Activated CD8-positive, alpha-beta memory T cell treated with anti-CD3 and anti-CD28 coated beads, Interleukin-2, amount 10 ng/mL, durations not matched to agents 7 days and 5 days (primary cell): ENCODE measurements at regions not wholly inside any gene's neighbourhood (a gene's known extent, or its start where the extent isn't known, plus 50 kb on each side); places are given as distances from the start of the nearest gene placed in this dataset.

Source experiments
- ATAC-seq: fragments of 150-1000 bp; cut with Tn5 transposase; one replicate; pipeline ENCODE4 v1.10.0; 2021; ENCODE audit warnings: moderate library complexity
- CTCF ChIA-PET: fragments of 350-600 bp; sonication (Branson Sonifier 250); formaldehyde crosslinking; loops from one replicate; lab custom pipeline; 2021; ENCODE audit warnings: antibody characterized with exemption; lab: Charles Lee
- DNase-seq: peaks from one replicate; pipeline ENCODE4 v3.0.0-alpha.2; 2020
- H3K27ac Mint-ChIP-seq: one replicate; pipeline ENCODE4 v1.8.0; 2021; ENCODE audit warnings: mild to moderate bottlenecking, mixed read lengths
- H3K27me3 Mint-ChIP-seq: one replicate; pipeline ENCODE4 v1.8.0; 2021; ENCODE audit warnings: mixed read lengths
- H3K36me3 Mint-ChIP-seq: one replicate; pipeline ENCODE4 v1.8.0; 2021; ENCODE audit warnings: mild to moderate bottlenecking, mixed read lengths
- H3K4me1 Mint-ChIP-seq: one replicate; pipeline ENCODE4 v1.8.0; 2021; ENCODE audit warnings: mixed read lengths
- H3K4me3 Mint-ChIP-seq: one replicate; pipeline ENCODE4 v1.8.0; 2021; ENCODE audit warnings: mild to moderate bottlenecking, moderate library complexity, mixed read lengths
- H3K9me3 Mint-ChIP-seq: one replicate; pipeline ENCODE4 v1.8.0; 2022; ENCODE audit warnings: low read depth, mixed read lengths

GRCh38 chr20:6831461-6831860 is 64.0 kb downstream of the BMP2 start:
- DNase-seq, result no peak
- CTCF ChIA-PET, result no interaction called here
- Mint-ChIP-seq H3K36me3 (no peaks in the 10 kb centered on the region), H3K4me3 (no peak overlapping the region), H3K27ac (no peak overlapping the region), H3K27me3 (no peaks in the 10 kb centered on the region), H3K9me3 (peaks cover 2% of the 10 kb centered on the region), H3K4me1 (no peaks in the 10 kb centered on the region)
- ATAC-seq, result no peak

GRCh38 chr20:6832811-6833210 is 65.3 kb downstream of the BMP2 start:
- H3K27ac Mint-ChIP-seq, result no peak overlapping the region
- H3K27me3 Mint-ChIP-seq, result no peaks in the 10 kb centered on the region
- H3K4me3 Mint-ChIP-seq, result no peak overlapping the region
- CTCF ChIA-PET, result no interaction called here
- H3K9me3 Mint-ChIP-seq, result peaks cover 2% of the 10 kb centered on the region
- ATAC-seq (no peak), DNase-seq (no peak)
- no peaks in the 10 kb centered on the region for H3K36me3 Mint-ChIP-seq
- no peaks in the 10 kb centered on the region for H3K4me1 Mint-ChIP-seq

- no peaks in the 10 kb centered on the region for H3K4me1 Mint-ChIP-seq
- CTCF ChIA-PET, result no interaction called here
- no peaks in the 10 kb centered on the region for H3K27me3 Mint-ChIP-seq
- H3K36me3 Mint-ChIP-seq, result no peaks in the 10 kb centered on the region
- no peak for ATAC-seq
- peaks cover 2% of the 10 kb centered on the region for H3K9me3 Mint-ChIP-seq
- no peak for DNase-seq
- no peak overlapping the region for H3K27ac Mint-ChIP-seq
- no peak overlapping the region for H3K4me3 Mint-ChIP-seq
Measured at GRCh38 chr20:6835609-6836008, 68.1 kb downstream of the BMP2 start.

GRCh38 chr20:6836821-6837374 is 69.4 kb downstream of the BMP2 start:
- CTCF ChIA-PET, result no interaction called here
- ATAC-seq (no peak), DNase-seq (no peak)
- no peaks in the 10 kb centered on the region for H3K27me3 Mint-ChIP-seq
- no peaks in the 10 kb centered on the region for H3K36me3 Mint-ChIP-seq
- H3K9me3 Mint-ChIP-seq, result peaks cover 2% of the 10 kb centered on the region
- H3K4me3 Mint-ChIP-seq, result no peak overlapping the region
- no peak overlapping the region for H3K27ac Mint-ChIP-seq
- no peaks in the 10 kb centered on the region for H3K4me1 Mint-ChIP-seq

GRCh38 chr20:6837730-6838129 is 70.2 kb downstream of the BMP2 start:
- H3K4me3 Mint-ChIP-seq, result no peak overlapping the region
- no peak for ATAC-seq
- H3K9me3 Mint-ChIP-seq, result peaks cover 2% of the 10 kb centered on the region
- CTCF ChIA-PET, result no interaction called here
- DNase-seq, result no peak
- no peaks in the 10 kb centered on the region for H3K27me3 Mint-ChIP-seq
- H3K36me3 Mint-ChIP-seq, result no peaks in the 10 kb centered on the region
- no peak overlapping the region for H3K27ac Mint-ChIP-seq
- H3K4me1 Mint-ChIP-seq, result no peaks in the 10 kb centered on the region

GRCh38 chr20:6838181-6838826 is 70.8 kb downstream of the BMP2 start:
- CTCF ChIA-PET, result no interaction called here
- no peaks in the 10 kb centered on the region for H3K4me1 Mint-ChIP-seq
- H3K27ac Mint-ChIP-seq, result no peak overlapping the region
- ATAC-seq (no peak), DNase-seq (no peak)
- H3K27me3 Mint-ChIP-seq, result no peaks in the 10 kb centered on the region
- H3K9me3 Mint-ChIP-seq, result no peaks in the 10 kb centered on the region
- no peak overlapping the region for H3K4me3 Mint-ChIP-seq
- no peaks in the 10 kb centered on the region for H3K36me3 Mint-ChIP-seq

GRCh38 chr20:6841128-6841527 is 73.6 kb downstream of the BMP2 start:
- no peak for ATAC-seq
- Mint-ChIP-seq H3K4me1 (no peaks in the 10 kb centered on the region), H3K36me3 (no peaks in the 10 kb centered on the region), H3K27ac (no peak overlapping the region), H3K27me3 (no peaks in the 10 kb centered on the region), H3K9me3 (no peaks in the 10 kb centered on the region), H3K4me3 (no peak overlapping the region)
- no peak for DNase-seq
- CTCF ChIA-PET, result no interaction called here

- Mint-ChIP-seq H3K9me3 (no peaks in the 10 kb centered on the region), H3K4me1 (no peaks in the 10 kb centered on the region), H3K27ac (no peak overlapping the region), H3K36me3 (no peaks in the 10 kb centered on the region), H3K4me3 (no peak overlapping the region), H3K27me3 (no peaks in the 10 kb centered on the region)
- CTCF ChIA-PET, result no interaction called here
- DNase-seq, result no peak
- ATAC-seq, result no peak
Measured at GRCh38 chr20:6845141-6845540, 77.7 kb downstream of the BMP2 start.

- DNase-seq (no peak), ATAC-seq (no peak)
- H3K36me3 Mint-ChIP-seq, result no peaks in the 10 kb centered on the region
- H3K4me1 Mint-ChIP-seq, result no peaks in the 10 kb centered on the region
- no peak overlapping the region for H3K27ac Mint-ChIP-seq
- no peak overlapping the region for H3K4me3 Mint-ChIP-seq
- H3K27me3 Mint-ChIP-seq, result no peaks in the 10 kb centered on the region
- CTCF ChIA-PET, result no interaction called here
- H3K9me3 Mint-ChIP-seq, result peaks cover 4% of the 10 kb centered on the region
Measured at GRCh38 chr20:6848041-6848440, 80.6 kb downstream of the BMP2 start.

- no peak for ATAC-seq
- no peak overlapping the region for H3K27ac Mint-ChIP-seq
- no peak overlapping the region for H3K4me3 Mint-ChIP-seq
- no peaks in the 10 kb centered on the region for H3K36me3 Mint-ChIP-seq
- no peaks in the 10 kb centered on the region for H3K27me3 Mint-ChIP-seq
- DNase-seq, result no peak
- peaks cover 8% of the 10 kb centered on the region for H3K9me3 Mint-ChIP-seq
- CTCF ChIA-PET, result no interaction called here
- H3K4me1 Mint-ChIP-seq, result no peaks in the 10 kb centered on the region
Measured at GRCh38 chr20:6848992-6849391, 81.5 kb downstream of the BMP2 start.

GRCh38 chr20:6851136-6851535 is 83.7 kb downstream of the BMP2 start:
- Mint-ChIP-seq H3K27ac (no peak overlapping the region), H3K36me3 (no peaks in the 10 kb centered on the region)

GRCh38 chr20:6852478-6852877 is 85.0 kb downstream of the BMP2 start:
- H3K4me3 Mint-ChIP-seq, result no peak overlapping the region
- no peaks in the 10 kb centered on the region for H3K4me1 Mint-ChIP-seq
- CTCF ChIA-PET, result no interaction called here
- H3K27ac Mint-ChIP-seq, result no peak overlapping the region
- ATAC-seq (no peak), DNase-seq (no peak)
- no peaks in the 10 kb centered on the region for H3K27me3 Mint-ChIP-seq
- no peaks in the 10 kb centered on the region for H3K36me3 Mint-ChIP-seq
- peaks cover 11% of the 10 kb centered on the region for H3K9me3 Mint-ChIP-seq

More at GRCh38 chr20:6851136-6851535, 83.7 kb downstream of the BMP2 start:
- H3K4me1 Mint-ChIP-seq, result no peaks in the 10 kb centered on the region
- no peaks in the 10 kb centered on the region for H3K27me3 Mint-ChIP-seq
- peaks cover 9% of the 10 kb centered on the region for H3K9me3 Mint-ChIP-seq
- DNase-seq, result no peak
- CTCF ChIA-PET, result interaction anchor here (0.7 kb wide), 1 partner anchor 260 kb away, joined by 3 read pairs; no protein-coding TSS in a partner anchor
- no peak for ATAC-seq
- H3K4me3 Mint-ChIP-seq, result no peak overlapping the region

- H3K4me1 Mint-ChIP-seq, result no peaks in the 10 kb centered on the region
- H3K9me3 Mint-ChIP-seq, result peaks cover 15% of the 10 kb centered on the region
- no peaks in the 10 kb centered on the region for H3K27me3 Mint-ChIP-seq
Measured at GRCh38 chr20:6855104-6855503, 87.6 kb downstream of the BMP2 start.

GRCh38 chr20:6855796-6856195 is 88.3 kb downstream of the BMP2 start:
- Mint-ChIP-seq H3K4me1 (no peaks in the 10 kb centered on the region), H3K27me3 (no peaks in the 10 kb centered on the region), H3K4me3 (no peak overlapping the region), H3K27ac (no peak overlapping the region), H3K9me3 (peaks cover 15% of the 10 kb centered on the region), H3K36me3 (no peaks in the 10 kb centered on the region)
- CTCF ChIA-PET, result no interaction called here
- no peak for DNase-seq
- ATAC-seq, result no peak

More at GRCh38 chr20:6855104-6855503, 87.6 kb downstream of the BMP2 start:
- no peak for ATAC-seq
- Mint-ChIP-seq H3K4me3 (no peak overlapping the region), H3K36me3 (no peaks in the 10 kb centered on the region), H3K27ac (no peak overlapping the region)
- no peak for DNase-seq
- CTCF ChIA-PET, result no interaction called here
